ENCODE measurements at regions not wholly inside any gene's neighbourhood (a gene's known extent, or its start where the extent isn't known, plus 50 kb on each side); places are given as distances from the start of the nearest gene placed in this dataset.

GRCh38 chr12:111275308-111275707 is 93.6 kb downstream of the PHETA1 start:
- H3K27ac ChIP-seq = no peak overlapping the region
- TF ChIP-seq, protein P1, sequence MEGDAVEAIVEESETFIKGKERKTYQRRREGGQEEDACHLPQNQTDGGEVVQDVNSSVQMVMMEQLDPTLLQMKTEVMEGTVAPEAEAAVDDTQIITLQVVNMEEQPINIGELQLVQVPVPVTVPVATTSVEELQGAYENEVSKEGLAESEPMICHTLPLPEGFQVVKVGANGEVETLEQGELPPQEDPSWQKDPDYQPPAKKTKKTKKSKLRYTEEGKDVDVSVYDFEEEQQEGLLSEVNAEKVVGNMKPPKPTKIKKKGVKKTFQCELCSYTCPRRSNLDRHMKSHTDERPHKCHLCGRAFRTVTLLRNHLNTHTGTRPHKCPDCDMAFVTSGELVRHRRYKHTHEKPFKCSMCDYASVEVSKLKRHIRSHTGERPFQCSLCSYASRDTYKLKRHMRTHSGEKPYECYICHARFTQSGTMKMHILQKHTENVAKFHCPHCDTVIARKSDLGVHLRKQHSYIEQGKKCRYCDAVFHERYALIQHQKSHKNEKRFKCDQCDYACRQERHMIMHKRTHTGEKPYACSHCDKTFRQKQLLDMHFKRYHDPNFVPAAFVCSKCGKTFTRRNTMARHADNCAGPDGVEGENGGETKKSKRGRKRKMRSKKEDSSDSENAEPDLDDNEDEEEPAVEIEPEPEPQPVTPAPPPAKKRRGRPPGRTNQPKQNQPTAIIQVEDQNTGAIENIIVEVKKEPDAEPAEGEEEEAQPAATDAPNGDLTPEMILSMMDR (conservative IDR thresholded peaks at IDR 0.05) = no peak
- no peak for TF ChIP-seq ZFX (IDR thresholded peaks at IDR 0.05)

DNA sequence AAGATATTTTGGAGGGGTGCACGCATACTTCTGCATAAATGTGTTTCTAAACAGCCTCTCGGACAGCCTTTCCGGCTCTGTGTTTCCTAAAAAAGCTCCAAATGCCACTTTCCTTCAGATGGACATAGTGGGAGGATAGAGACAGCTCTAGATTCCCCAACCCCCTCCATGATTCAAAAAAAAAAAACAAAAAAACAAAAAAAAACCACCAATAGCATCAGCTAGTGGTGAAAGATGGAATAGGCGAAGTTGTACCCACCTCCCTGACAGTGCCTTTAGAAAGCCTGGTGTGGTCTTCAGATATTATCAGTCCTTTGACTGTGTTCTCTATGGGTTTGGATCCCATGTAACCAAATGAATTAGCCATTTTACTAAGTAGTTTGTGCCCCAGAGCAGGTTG is 94.1 kb downstream of the PHETA1 start:
- no peak for TF ChIP-seq ZFX (IDR thresholded peaks at IDR 0.05)
- TF ChIP-seq, protein P1 (conservative IDR thresholded peaks at IDR 0.05) = no peak; the same call in 1 of the 2 replicates
- H3K27ac ChIP-seq = no peak overlapping the region

DNA sequence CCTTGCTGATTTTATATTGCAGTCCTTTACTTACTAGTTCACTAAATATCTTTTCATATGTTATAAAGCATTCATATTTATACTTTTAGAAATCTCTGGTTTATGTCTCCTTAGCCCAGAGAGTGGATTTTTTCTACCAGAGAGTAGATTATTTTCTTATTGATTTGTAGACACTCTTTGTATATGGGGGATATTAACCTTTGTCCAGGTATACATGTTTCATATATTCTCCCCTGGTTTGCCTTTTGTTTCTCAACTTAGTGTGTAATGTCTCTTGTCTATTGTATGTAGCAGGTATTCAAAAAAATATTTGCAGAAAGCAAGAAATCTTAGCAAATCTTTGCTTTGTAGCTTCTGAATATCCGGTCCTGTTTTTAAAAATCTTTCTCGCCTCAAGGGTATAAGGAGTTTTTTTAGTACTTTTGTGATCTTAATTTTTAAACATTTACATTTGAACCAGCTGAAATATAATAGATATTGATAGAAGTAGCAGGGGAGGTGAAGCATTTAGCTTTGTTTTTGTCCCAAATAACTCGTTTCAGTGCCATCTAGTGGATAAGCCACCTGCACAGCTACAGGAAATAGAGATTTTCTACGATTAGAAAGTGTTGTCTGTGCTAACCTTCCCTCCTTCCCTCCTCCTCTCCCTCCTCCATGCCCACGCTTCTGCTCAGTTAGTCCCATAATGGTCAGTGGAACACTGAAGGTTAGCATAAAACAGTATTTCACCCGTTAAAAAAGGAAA is 97.0 kb downstream of the PHETA1 start:
- H3K27ac ChIP-seq = no peak overlapping the region
- TF ChIP-seq, protein P1 (conservative IDR thresholded peaks at IDR 0.05) = peak; percentile 54
- TF ChIP-seq ZFX (IDR thresholded peaks at IDR 0.05) = no peak

- TF ChIP-seq, protein P1 (conservative IDR thresholded peaks at IDR 0.05) = no peak
- TF ChIP-seq ZFX (IDR thresholded peaks at IDR 0.05) = no peak
- H3K27ac ChIP-seq = no peak overlapping the region
Measured at GRCh38 chr12:111270774-111271173, 98.1 kb downstream of the PHETA1 start.

DNA sequence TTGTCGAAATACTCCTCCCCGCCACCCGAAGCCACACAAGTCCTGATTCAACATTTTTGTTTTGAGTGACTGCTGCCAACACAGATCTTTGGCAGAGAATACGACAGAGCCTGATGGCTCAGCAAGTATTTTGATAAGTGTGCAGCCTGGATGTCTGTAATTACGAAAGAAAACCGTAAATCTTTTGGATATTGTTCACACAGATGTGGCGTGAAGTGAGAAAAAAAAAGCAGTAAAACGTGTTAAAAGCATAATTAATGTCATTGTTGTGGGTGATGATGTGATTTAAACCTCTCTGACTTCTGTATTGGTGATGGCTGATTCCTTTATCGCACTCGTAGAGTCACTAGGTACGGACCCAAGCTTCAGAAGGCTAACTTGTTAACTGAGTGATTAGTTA is 98.7 kb downstream of the PHETA1 start:
- no peak for TF ChIP-seq ZFX (IDR thresholded peaks at IDR 0.05)
- TF ChIP-seq, protein P1 (conservative IDR thresholded peaks at IDR 0.05) = no peak
- H3K27ac ChIP-seq = no peak overlapping the region

GRCh38 chr12:111269718-111270117 is 99.2 kb downstream of the PHETA1 start:
- TF ChIP-seq, protein P1 (conservative IDR thresholded peaks at IDR 0.05) = no peak
- TF ChIP-seq ZFX (IDR thresholded peaks at IDR 0.05) = no peak

DNA sequence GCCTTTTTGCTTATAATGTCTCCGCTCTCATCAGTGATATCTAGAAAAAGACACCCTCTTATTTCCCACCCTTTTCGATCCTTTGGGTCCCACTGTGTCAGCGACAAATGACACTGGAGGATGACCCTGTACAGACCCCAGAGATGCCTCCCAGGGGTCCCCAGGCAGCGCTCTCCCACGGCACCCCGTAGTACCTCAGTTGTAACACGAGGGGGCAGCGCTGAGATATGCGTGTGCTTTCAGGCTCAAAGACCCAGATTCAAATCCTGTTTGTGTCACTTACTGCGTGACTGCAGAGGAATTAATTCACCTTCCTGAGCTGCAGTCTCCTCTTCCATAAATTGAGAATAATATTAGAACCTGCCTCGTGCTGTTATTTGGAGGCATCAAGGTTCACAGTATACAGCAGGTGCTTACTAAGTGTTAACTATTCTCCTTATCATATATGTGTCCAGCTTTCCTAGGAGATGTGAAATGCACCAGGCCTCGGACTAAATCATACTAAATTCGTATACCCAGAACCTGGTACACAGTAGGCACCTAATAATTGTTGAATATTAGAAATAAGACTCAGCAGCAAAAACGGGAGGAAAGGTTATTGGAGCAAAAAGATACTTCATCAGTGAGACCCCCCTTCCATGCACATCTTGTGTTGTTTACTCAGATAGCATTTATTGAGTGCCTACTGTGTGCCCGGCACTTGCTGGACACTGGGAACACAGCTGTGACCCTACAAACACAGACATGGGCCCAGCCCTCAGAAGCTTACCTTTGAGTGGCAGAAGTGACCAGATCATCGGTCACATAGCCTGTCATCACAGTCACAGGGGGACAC is 99.9 kb downstream of the PHETA1 start:
- TF ChIP-seq, protein P1 (conservative IDR thresholded peaks at IDR 0.05) = peak; percentile 76
- TF ChIP-seq ZFX (IDR thresholded peaks at IDR 0.05) = no peak
- H3K27ac ChIP-seq = no peak overlapping the region

More at GRCh38 chr12:111269718-111270117, 99.2 kb downstream of the PHETA1 start:
- no peak overlapping the region for H3K27ac ChIP-seq
